ENCODE measurements at regions not wholly inside any gene's neighbourhood (a gene's known extent, or its start where the extent isn't known, plus 50 kb on each side); places are given as distances from the start of the nearest gene placed in this dataset.

DNA sequence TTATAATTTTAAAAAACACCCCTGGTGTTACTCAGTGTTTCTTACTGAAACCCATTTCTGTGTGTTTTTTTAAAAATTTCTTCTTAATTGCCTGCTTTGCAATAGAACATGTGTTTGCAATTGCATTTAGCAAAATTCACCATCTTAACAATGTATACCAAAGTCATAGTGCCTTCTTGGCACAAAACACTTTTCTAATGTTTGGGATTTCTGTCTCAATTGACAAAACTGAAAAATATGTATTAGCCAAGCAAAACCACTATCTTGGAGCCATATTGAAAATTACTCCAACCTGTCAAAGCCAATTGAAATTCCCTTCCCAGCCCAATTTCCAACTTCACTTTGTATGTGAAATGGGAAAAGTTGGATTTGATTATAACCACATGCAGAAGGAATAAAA is 88.4 kb upstream of the RSPO3 start:
- TF ChIP-seq, protein P1, sequence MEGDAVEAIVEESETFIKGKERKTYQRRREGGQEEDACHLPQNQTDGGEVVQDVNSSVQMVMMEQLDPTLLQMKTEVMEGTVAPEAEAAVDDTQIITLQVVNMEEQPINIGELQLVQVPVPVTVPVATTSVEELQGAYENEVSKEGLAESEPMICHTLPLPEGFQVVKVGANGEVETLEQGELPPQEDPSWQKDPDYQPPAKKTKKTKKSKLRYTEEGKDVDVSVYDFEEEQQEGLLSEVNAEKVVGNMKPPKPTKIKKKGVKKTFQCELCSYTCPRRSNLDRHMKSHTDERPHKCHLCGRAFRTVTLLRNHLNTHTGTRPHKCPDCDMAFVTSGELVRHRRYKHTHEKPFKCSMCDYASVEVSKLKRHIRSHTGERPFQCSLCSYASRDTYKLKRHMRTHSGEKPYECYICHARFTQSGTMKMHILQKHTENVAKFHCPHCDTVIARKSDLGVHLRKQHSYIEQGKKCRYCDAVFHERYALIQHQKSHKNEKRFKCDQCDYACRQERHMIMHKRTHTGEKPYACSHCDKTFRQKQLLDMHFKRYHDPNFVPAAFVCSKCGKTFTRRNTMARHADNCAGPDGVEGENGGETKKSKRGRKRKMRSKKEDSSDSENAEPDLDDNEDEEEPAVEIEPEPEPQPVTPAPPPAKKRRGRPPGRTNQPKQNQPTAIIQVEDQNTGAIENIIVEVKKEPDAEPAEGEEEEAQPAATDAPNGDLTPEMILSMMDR (IDR thresholded peaks at IDR 0.05), result no peak
- TF ChIP-seq POLR2A (IDR thresholded peaks at IDR 0.05), result no peak
